HepG2 (cell line): ENCODE measurements at regions not wholly inside any gene's neighbourhood (a gene's known extent, or its start where the extent isn't known, plus 50 kb on each side); places are given as distances from the start of the nearest gene placed in this dataset.

Experiments used
- ATAC-seq: fragments of 200-7000 bp; cut with Tn5 transposase; 3 replicates; pipeline ENCODE4 v1.9.1; 2020; ENCODE audit warnings: mild to moderate bottlenecking, moderate library complexity
- BruUV-seq: library from RNA; stranded (reverse); fragments of 400-500 nt; replicated peaks from 2 replicates; lab custom pipeline; 2021; lab: Mats Ljungman, UMichigan
- CTCF ChIA-PET: fragments of 300-600 bp; formaldehyde crosslinking; extraction: SDS; loops from one replicate; lab custom pipeline; 2021; ENCODE audit warnings: low total read pairs, inconsistent platforms, low intra/inter-chr PET ratio; lab: Yijun Ruan, JAX
- POLR2A ChIA-PET: fragments of 350-600 bp; sonication (Branson Sonifier 250); formaldehyde crosslinking; loops from one replicate; lab custom pipeline; 2020; ENCODE audit warnings: antibody characterized with exemption, inconsistent platforms; lab: Yijun Ruan, JAX
- DNase-seq: peaks from one replicate; pipeline ENCODE4 v3.0.0-alpha.2; 2015; ENCODE audit warnings: low spot score
- FAIRE-seq: peaks from 3 replicates; lab custom pipeline; 2011; peaks lifted over from hg19 to GRCh38; lab: Jason Lieb, UNC
- H2AFZ ChIP-seq: one replicate; pipeline ENCODE4 v1.6.1; 2011; ENCODE audit warnings: low read length, inconsistent platforms
- H3K27ac ChIP-seq: fragments of 300-600 bp; 3 replicates; pipeline ENCODE4 v1.8.0; 2011; ENCODE audit warnings: mixed run types, mild to moderate bottlenecking, mixed read lengths, low read length, inconsistent platforms; ENCODE audit not compliant: insufficient read depth; ENCODE audit errors: extremely low read length
- H3K27me3 ChIP-seq, 2 experiments: fragments of 200-600 bp in 1 of 2; 2 replicates in 1 of 2; 3 replicates in 1 of 2; pipeline versions ENCODE4 v1.6.0 to v1.8.0; 2011; ENCODE audit warnings: low read length in 2 of 2, mild to moderate bottlenecking in 2 of 2, moderate library complexity in 2 of 2, inconsistent platforms in 1 of 2; ENCODE audit not compliant: insufficient read depth in 2 of 2, control insufficient read depth in 1 of 2
- H3K36me3 ChIP-seq, 2 experiments: fragments of 200-600 bp in 1 of 2; replicated peaks in 1 of 2; 2 replicates in 1 of 2; 3 replicates in 1 of 2; pipeline versions ENCODE4 v1.5.1 to v1.8.0; 2011; ENCODE audit warnings: low read length in 2 of 2, inconsistent platforms in 1 of 2; ENCODE audit not compliant: insufficient read depth in 2 of 2, control insufficient read depth in 1 of 2
- H3K4me1 ChIP-seq: 2 replicates; pipeline ENCODE4 v1.5.1; 2012; ENCODE audit warnings: low read length, inconsistent platforms; ENCODE audit not compliant: insufficient read depth
- H3K4me2 ChIP-seq: 2 replicates; pipeline ENCODE4 v1.6.0; 2011; ENCODE audit warnings: low read depth, low read length, inconsistent platforms
- H3K4me3 ChIP-seq, 3 experiments: fragments of 200-600 bp in 1 of 3; sonication (generic), shearing (Covaris generic) in 1 of 3; replicated peaks in 1 of 3; 2 replicates each; pipeline ENCODE4 v1.5.1; 2011 to 2016; ENCODE audit warnings: low read length in 3 of 3, inconsistent platforms in 2 of 3, low read depth in 2 of 3, mild to moderate bottlenecking in 2 of 3, control low read depth in 1 of 3, mixed read lengths in 1 of 3; ENCODE audit not compliant: insufficient read depth in 1 of 3
- H3K79me2 ChIP-seq: one replicate; pipeline ENCODE4 v1.6.1; 2011; ENCODE audit warnings: low read length, inconsistent platforms; ENCODE audit not compliant: insufficient read depth
- H3K9ac ChIP-seq: 2 replicates; pipeline ENCODE4 v1.6.0; 2011; ENCODE audit warnings: mild to moderate bottlenecking, low read depth, low read length, inconsistent platforms; ENCODE audit not compliant: insufficient read depth
- H3K9me3 ChIP-seq: 2 replicates; pipeline ENCODE4 v1.5.1; 2012; ENCODE audit warnings: mild to moderate bottlenecking, low read length
- H4K20me1 ChIP-seq: 2 replicates; pipeline ENCODE4 v1.6.0; 2011; ENCODE audit warnings: inconsistent platforms, mild to moderate bottlenecking, low read length, moderate library complexity; ENCODE audit not compliant: insufficient read depth
- JUNB ChIP-seq: sonication (generic); formaldehyde crosslinking; IDR thresholded peaks from 2 replicates; pipeline ENCODE4 v1.8.0; 2022; ENCODE audit warnings: missing genetic modification reagents, mild to moderate bottlenecking, borderline replicate concordance
- KDM1A ChIP-seq: IDR thresholded peaks from 2 replicates; pipeline ENCODE4 v1.6.1; 2016; ENCODE audit warnings: missing compliant biosample characterization
- MIXL1 ChIP-seq: IDR thresholded peaks from 2 replicates; pipeline ENCODE4 v1.6.1; 2016
- NPAS2 ChIP-seq: sonication (generic); formaldehyde crosslinking; IDR thresholded peaks from 2 replicates; pipeline ENCODE4 v1.8.0; 2022; ENCODE audit warnings: mild to moderate bottlenecking, missing genetic modification reagents, borderline replicate concordance
- TAF1 ChIP-seq: sonication (generic); formaldehyde crosslinking; IDR thresholded peaks from 2 replicates; pipeline ENCODE4 v1.4.0; 2020; ENCODE audit warnings: missing genetic modification reagents
- WGBS: methylation state at CpG from one replicate; pipeline ENCODE4 v1.1.6; 2017; ENCODE audit warnings: low lambda C conversion rate; 5-methylcytosine and 5-hydroxymethylcytosine counted together
- in situ Hi-C: cut with HindIII; loops from 2 replicates; pipeline ENCODE4 v1.10.0; 2017; ENCODE audit warnings: low pct_unique_long_range_greater_than_20kb; ENCODE audit not compliant: extremely low pct_ligation_motif_present
- intact Hi-C: fragments of 100-400 bp; cut with micrococcal nuclease; formaldehyde crosslinking; loops from one replicate; pipeline ENCODE4 v1.10.0; 2022; ENCODE audit not compliant: unreplicated experiment

DNA sequence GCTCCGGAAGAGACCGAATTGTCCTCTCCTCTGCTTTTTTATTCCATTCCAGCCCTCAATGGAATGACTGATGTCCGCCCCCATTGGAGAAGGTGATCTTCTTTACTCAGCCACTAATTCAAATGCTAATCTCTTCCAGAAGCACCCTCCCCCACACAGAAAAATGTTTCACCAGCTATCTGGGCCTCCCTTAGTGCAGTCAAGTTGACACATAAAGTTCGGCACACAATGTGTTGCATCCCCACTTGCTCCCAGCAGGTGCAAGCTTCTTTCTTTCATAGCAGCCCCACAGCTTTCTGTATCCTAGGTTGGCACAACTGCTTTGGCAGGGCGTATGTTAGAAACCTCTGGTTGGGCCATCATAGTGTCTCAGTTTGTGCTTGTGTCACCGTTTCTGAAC is 73.3 kb upstream of the TLR3 start:
- TF ChIP-seq NPAS2 (no peak), KDM1A (CRISPR knock-in tag) (no peak)
- no peak for FAIRE-seq
- no peak for DNase-seq
- no peaks in the 10 kb centered on the region; a peak in 2 of 5 replicates for H3K27me3 ChIP-seq
- in situ Hi-C loops (no loop called here), intact Hi-C loops (no loop called here)
- no peak overlapping the region for H3K27ac ChIP-seq
- no peak overlapping the region for H3K4me2 ChIP-seq
- H3K4me3 ChIP-seq: no peak overlapping the region
- no peak for ATAC-seq
- no TSS peak for BruUV-seq
- ChIA-PET POLR2A (no interaction called here), CTCF (no interaction called here)
- WGBS: 65% methylated on average over 5 of the region's 6 CpGs
- no peak overlapping the region for H2AFZ ChIP-seq
- H3K4me1 ChIP-seq: no peaks in the 10 kb centered on the region
- H3K9ac ChIP-seq: no peak overlapping the region
- H3K79me2 ChIP-seq: no peaks in the 10 kb centered on the region
- no peaks in the 10 kb centered on the region for H3K36me3 ChIP-seq
- H4K20me1 ChIP-seq: no peaks in the 10 kb centered on the region
- H3K9me3 ChIP-seq: no peaks in the 10 kb centered on the region

DNA sequence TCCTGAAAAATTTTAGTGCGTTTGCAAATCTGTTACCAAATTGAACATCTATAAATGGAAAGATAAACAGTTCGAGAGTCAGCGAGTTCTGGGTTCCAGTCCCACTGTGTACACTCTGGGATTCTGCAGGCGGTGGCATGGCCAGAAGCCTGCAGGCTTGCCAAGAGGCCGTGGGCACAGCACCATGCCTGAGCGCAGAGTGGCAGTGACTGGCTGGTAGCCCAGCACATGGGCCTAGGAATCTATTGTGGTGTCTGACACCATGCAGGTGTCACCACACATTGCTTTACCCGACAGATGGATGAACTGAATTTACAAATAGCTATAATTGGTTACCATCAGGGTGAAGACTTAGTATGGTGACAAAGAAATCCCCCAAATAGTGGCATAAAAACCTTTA is 71.7 kb upstream of the TLR3 start:
- no peak overlapping the region for H3K4me3 ChIP-seq
- ChIA-PET CTCF (no interaction called here), POLR2A (no interaction called here)
- no peak overlapping the region for H3K27ac ChIP-seq
- ATAC-seq (no peak), FAIRE-seq (no peak), DNase-seq (no peak)
- H3K36me3 ChIP-seq: no peaks in the 10 kb centered on the region
- H3K27me3 ChIP-seq: peaks cover 0 to 5% of the 10 kb centered on the region in 2 experiments; a peak in 3 of 5 replicates
- no peak overlapping the region for H3K4me2 ChIP-seq
- H3K9ac ChIP-seq: no peak overlapping the region
- H3K4me1 ChIP-seq: no peaks in the 10 kb centered on the region
- no peaks in the 10 kb centered on the region for H3K79me2 ChIP-seq
- in situ Hi-C loops: no loop called here
- H3K9me3 ChIP-seq: no peaks in the 10 kb centered on the region
- H4K20me1 ChIP-seq: no peaks in the 10 kb centered on the region
- WGBS: 22% methylated on average over 6 of the region's 7 CpGs
- no TSS peak for BruUV-seq
- no peak for TF ChIP-seq MIXL1 (CRISPR knock-in tag)
- no peak for TF ChIP-seq TAF1 (CRISPR knock-in tag)
- no peak for TF ChIP-seq JUNB (CRISPR knock-in tag)
- no peak overlapping the region for H2AFZ ChIP-seq
- intact Hi-C loops: no loop called here
